GM19372 (cell line): ENCODE measurements at regions not wholly inside any gene's neighbourhood (a gene's known extent, or its start where the extent isn't known, plus 50 kb on each side); places are given as distances from the start of the nearest gene placed in this dataset.

Source experiments
- ATAC-seq: cut with Tn5 transposase; IDR thresholded peaks from one replicate; pipeline ENCODE4 v1.9.1; 2021; ENCODE audit warnings: mild to moderate bottlenecking, low read depth, moderate library complexity; ENCODE audit not compliant: unreplicated experiment

GRCh38 chr14:36035675-36036074, 140.8 kb downstream of the PTCSC3 start:
- ATAC-seq: no peak

GRCh38 chr14:36028665-36029064, 147.9 kb downstream of the PTCSC3 start:
- no peak for ATAC-seq

DNA sequence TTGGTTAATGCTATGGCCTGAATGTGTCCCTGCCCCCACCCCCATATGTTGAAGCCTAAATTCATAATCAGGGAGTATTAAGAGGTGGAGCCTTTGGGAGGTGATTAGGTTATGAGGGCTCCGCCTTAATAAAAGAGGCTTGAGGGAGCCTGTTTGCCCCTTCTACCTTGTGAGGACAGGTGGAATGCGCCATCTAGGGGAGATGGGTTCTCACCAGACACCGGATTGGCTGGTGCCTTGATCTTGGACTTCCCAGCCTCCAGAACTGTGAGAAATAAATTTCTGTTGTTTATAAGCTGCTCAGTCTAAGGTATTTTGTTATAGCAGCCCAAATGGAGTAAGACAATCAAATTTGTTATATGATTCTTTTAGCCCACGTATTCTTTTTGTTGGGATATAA, 148.3 kb downstream of the PTCSC3 start:
- no peak for ATAC-seq

GRCh38 chr14:36027354-36027753, 149.2 kb downstream of the PTCSC3 start:
- no peak for ATAC-seq

- no peak for ATAC-seq
These were observed 153.6 kb downstream of the PTCSC3 start for GRCh38 chr14:36022765-36023410.

GRCh38 chr14:36021591-36022320, 154.8 kb downstream of the PTCSC3 start:
- ATAC-seq: no peak

- no peak for ATAC-seq
These were observed 155.5 kb downstream of the PTCSC3 start for GRCh38 chr14:36021030-36021422.

GRCh38 chr14:36020120-36021029, 156.1 kb downstream of the PTCSC3 start:
- no peak for ATAC-seq

- ATAC-seq: no peak
These were observed 157.4 kb downstream of the PTCSC3 start for GRCh38 chr14:36019126-36019525.

DNA sequence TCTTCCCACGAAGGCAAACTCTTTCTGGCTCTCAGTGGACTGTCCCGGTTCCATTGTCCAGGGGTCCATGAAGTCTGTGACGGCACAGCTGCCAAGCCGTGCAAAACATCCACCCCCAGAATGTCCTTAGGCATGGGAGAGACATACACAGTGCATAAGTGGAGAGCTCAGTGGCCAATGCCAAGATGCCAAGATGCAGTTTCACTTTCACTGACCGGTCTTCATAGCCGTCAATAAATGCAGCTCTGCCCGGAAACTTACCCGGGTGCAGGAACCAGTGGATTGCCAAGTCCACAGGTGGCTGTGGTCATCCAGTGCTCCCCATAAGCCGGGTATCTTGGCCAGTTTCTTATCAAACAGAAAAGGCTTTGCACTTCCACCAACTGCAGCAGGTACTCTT, 162.3 kb downstream of the PTCSC3 start:
- ATAC-seq: no peak

DNA sequence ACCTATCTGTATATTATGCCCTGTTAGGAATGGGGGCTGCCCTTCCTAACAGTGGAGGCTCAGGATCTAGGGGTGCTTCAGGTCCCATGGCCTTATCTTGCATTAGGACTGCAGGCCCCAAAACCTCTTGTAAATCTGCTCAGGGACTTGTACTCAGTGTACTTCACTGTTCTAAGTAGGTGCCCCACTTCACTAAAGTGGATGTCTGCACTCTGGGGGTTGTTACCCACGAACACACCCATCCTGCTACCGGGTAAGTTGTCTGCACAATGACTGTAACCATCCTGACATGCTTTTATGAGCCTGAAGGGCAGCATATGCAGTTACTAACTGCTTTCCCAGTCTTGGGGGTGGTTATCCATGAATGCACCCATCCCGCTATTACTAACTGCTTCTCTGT, 163.0 kb downstream of the PTCSC3 start:
- no peak for ATAC-seq

DNA sequence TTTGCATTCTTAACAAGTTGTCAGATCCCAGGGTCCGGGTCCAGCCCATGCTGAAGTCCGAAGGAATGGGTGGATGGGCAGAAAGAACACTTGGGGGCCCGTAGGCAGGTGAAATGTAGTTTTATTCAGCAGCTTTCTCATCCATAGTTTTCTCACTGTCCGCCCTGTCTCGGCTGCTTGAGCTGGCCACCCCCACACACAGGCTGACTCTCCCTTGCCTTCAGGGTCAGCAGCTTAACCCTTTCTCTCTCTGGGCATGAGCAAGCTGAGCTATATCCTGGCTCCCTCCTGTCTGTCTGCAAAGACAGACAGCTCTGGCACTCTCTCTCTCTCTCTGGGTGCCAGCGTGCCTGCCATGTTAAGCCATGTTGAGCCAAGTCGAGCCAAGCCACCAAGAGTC, 163.9 kb downstream of the PTCSC3 start:
- ATAC-seq: no peak

DNA sequence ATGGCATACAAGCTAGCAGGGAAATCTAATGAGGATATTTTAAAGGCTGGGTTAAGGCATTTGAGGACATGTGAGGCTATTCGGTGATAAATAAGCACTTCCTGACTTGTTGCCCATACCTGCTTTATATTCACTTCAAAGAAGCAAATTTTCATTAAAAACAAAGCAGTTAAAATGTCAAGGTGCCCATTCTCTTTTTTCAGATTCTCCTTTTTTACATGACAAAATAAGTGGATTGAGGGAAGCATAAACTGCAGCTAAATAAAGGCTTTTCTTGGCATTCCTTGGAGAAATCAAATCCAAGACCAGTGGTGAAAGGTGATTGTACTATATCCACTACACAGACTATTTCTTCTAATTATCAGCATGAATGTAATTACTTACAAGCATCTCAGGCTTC, 166.9 kb downstream of the PTCSC3 start:
- ATAC-seq: no peak

DNA sequence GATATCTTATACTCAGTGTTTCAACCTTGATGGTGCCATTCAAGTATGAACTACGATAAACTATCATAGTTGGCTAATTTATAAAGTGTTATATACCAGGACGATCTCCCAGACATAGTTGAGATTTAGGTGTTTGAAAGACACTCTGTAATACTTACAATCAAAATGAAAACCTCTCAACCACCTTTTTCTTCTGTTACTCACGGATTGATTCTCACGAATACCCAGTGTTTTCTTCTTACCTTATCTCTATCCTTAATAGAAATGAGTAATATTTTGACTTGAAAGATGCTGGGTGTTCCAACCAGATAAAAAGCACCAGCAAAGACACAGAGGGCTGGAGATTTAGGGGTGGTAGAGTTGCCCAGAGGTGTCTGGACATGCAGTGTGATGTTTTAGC, 169.9 kb downstream of the PTCSC3 start:
- ATAC-seq: no peak

- no peak for ATAC-seq
These were observed 170.9 kb downstream of the PTCSC3 start for GRCh38 chr14:36005670-36006069.

GRCh38 chr14:36001936-36002335, 174.6 kb downstream of the PTCSC3 start:
- no peak for ATAC-seq

DNA sequence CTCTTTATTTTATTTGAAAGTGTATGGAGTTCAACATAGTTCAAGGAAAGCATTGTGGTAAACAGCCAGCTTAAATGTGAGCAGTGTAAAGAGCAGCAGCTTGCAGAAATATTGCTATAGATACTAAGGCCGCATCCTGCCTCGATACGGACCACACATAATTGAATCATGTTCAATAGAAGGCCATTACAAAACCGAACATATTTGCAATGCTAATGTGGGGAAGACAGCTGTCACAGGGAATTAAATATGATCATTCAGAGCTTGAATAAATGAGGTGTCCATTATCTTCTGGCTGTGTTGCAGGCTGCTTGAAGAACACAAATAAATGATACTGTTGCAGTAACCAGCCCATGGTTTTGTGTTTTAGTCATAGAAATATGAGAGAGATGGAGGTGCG, 173.2 kb downstream of the BRMS1L start:
- ATAC-seq: no peak

- no peak for ATAC-seq
These were observed 172.2 kb downstream of the BRMS1L start for GRCh38 chr14:35998303-35998702.

- ATAC-seq: no peak
These were observed 167.5 kb downstream of the BRMS1L start for GRCh38 chr14:35993684-35993960.

DNA sequence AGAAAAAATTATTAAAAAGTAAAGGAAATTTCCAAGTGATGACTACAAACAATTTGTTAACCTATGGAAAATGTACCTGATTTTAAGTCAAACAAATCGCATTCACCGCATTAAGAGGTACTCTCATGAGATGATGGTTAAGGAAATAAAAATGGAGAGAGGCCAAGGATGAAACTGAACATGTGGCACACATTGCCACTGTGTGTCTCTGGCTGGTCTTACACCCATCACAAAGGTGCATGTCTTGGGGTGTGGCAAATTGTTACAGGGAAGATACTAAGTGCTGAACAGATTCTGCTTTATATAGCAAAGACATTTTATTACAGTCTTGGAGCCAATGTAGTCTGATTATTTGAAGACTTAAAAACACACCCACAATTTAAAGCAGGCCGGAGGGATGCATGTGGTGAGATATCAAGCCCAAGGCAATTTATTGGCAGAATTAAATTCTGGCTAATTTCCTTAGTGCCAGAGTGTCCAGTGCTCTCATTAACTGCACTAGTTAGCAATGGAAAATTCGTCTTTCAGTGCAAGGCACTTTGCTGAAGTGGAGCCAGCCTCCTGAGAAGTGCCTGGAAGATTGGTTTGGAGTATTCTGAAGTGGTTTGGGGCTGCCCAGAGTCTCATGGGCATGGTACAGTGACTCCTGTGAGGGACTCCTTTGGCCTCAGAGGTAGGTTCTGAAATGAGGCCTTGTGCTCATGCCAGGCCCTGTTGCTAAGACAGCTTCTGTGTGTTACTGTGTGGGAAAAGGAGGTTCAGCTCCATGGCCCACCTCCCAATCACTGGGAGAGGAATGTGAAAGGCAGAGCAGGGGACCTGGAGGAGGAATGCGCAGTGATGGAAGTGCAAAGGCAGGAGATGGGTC, 166.9 kb downstream of the BRMS1L start:
- ATAC-seq: no peak

- ATAC-seq: no peak
These were observed 165.2 kb downstream of the BRMS1L start for GRCh38 chr14:35991356-35991755.
